Vagina (tissue), 2 donors: ENCODE measurements at regions not wholly inside any gene's neighbourhood (a gene's known extent, or its start where the extent isn't known, plus 50 kb on each side); places are given as distances from the start of the nearest gene placed in this dataset.

ENCODE experiments used
- DNase-seq, 2 donors: peaks; one replicate each; pipeline ENCODE4 v3.0.0-alpha.2; 2017; ENCODE audit errors: extremely low spot score in 2 of 2
- H3K27ac ChIP-seq: fragments of 200-600 bp; sonication (generic); one replicate; pipeline ENCODE4 v1.5.1; 2019
- H3K27me3 ChIP-seq: fragments of 200-600 bp; sonication (generic); one replicate; pipeline ENCODE4 v1.5.1; 2019
- H3K36me3 ChIP-seq, 2 donors: fragments of 200-600 bp; sonication (generic); one replicate each; pipeline ENCODE4 v1.5.1; 2017 to 2019
- H3K4me1 ChIP-seq: fragments of 200-600 bp; sonication (generic); one replicate; pipeline ENCODE4 v1.5.1; 2019
- H3K4me3 ChIP-seq, 2 donors: fragments of 200-600 bp; sonication (generic); 1 replicate in 1 of 2; 2 replicates in 1 of 2; pipeline ENCODE4 v1.5.1; 2016 to 2019
- H3K9me3 ChIP-seq: fragments of 200-600 bp; sonication (generic); one replicate; pipeline ENCODE4 v1.5.1; 2019
- CTCF ChIP-seq, 3 experiments: fragments of 450-650 bp in 2 of 3; fragments of 200-600 bp in 1 of 3; sonication (generic) in 1 of 3; IDR thresholded peaks; one replicate each; pipeline ENCODE4 v1.5.1; 2017 to 2019; ENCODE audit warnings: antibody characterized with exemption in 3 of 3, mild to moderate bottlenecking in 2 of 3, moderate library complexity in 2 of 3
- POLR2A ChIP-seq, 2 donors: fragments of 450-650 bp; IDR thresholded peaks; one replicate each; pipeline ENCODE4 v1.6.1; 2017; ENCODE audit warnings: antibody characterized with exemption in 2 of 2, mild to moderate bottlenecking in 2 of 2, moderate library complexity in 2 of 2
- POLR2AphosphoS5 ChIP-seq, 2 donors: sonication (generic); formaldehyde crosslinking; IDR thresholded peaks; one replicate each; pipeline ENCODE4 v1.9.0; 2017; ENCODE audit warnings: antibody characterized with exemption in 2 of 2, mild to moderate bottlenecking in 2 of 2, low read depth in 1 of 2; ENCODE audit not compliant: insufficient read depth in 1 of 2
- intact Hi-C: fragments of 100-400 bp; cut with DNase I; formaldehyde crosslinking; loops from one replicate; pipeline ENCODE4 v1.15.1; 2023

- Histone ChIP-seq H3K4me3 (no peak overlapping the region), H3K9me3 (no peaks in the 10 kb centered on the region), H3K4me1 (no peaks in the 10 kb centered on the region), H3K27ac (no peak overlapping the region), H3K36me3 (no peaks in the 10 kb centered on the region), H3K27me3 (no peaks in the 10 kb centered on the region)
- DNase-seq = no peak
- intact Hi-C loops = no loop called here
- TF ChIP-seq POLR2AphosphoS5 (IDR thresholded peaks at IDR 0.05; ENCODE audit: insufficient read depth in 1 of 2, low read depth in 1 of 2) (no peak), CTCF (IDR thresholded peaks at IDR 0.05) (no peak)
These were observed 1234.6 kb downstream of the SLC16A7 start for GRCh38 chr12:60830381-60830780.

GRCh38 chr12:60832290-60832689 lies 1236.5 kb downstream of the SLC16A7 start:
- Histone ChIP-seq H3K9me3 (no peaks in the 10 kb centered on the region), H3K27ac (no peak overlapping the region), H3K27me3 (no peaks in the 10 kb centered on the region), H3K4me1 (no peaks in the 10 kb centered on the region), H3K4me3 (no peak overlapping the region), H3K36me3 (no peaks in the 10 kb centered on the region)
- DNase-seq = no peak
- intact Hi-C loops = no loop called here
- TF ChIP-seq POLR2AphosphoS5 (IDR thresholded peaks at IDR 0.05; ENCODE audit: insufficient read depth in 1 of 2, low read depth in 1 of 2) (no peak), CTCF (IDR thresholded peaks at IDR 0.05) (no peak), POLR2A (IDR thresholded peaks at IDR 0.05) (no peak)

- Histone ChIP-seq H3K9me3 (no peaks in the 10 kb centered on the region), H3K4me1 (no peaks in the 10 kb centered on the region), H3K4me3 (no peak overlapping the region), H3K27me3 (no peaks in the 10 kb centered on the region), H3K27ac (no peak overlapping the region), H3K36me3 (no peaks in the 10 kb centered on the region)
- DNase-seq = no peak
- intact Hi-C loops = no loop called here
- no peak for TF ChIP-seq POLR2A (IDR thresholded peaks at IDR 0.05)
- TF ChIP-seq POLR2AphosphoS5 (IDR thresholded peaks at IDR 0.05; ENCODE audit: insufficient read depth in 1 of 2, low read depth in 1 of 2) = no peak
- no peak for TF ChIP-seq CTCF (IDR thresholded peaks at IDR 0.05)
These were observed 1238.5 kb downstream of the SLC16A7 start for GRCh38 chr12:60834372-60834771.

GRCh38 chr12:60834806-60835205 lies 1239.0 kb downstream of the SLC16A7 start:
- Histone ChIP-seq H3K4me1 (no peaks in the 10 kb centered on the region), H3K27me3 (no peaks in the 10 kb centered on the region), H3K36me3 (no peaks in the 10 kb centered on the region), H3K9me3 (no peaks in the 10 kb centered on the region), H3K4me3 (no peak overlapping the region), H3K27ac (no peak overlapping the region)
- intact Hi-C loops = no loop called here
- TF ChIP-seq CTCF (IDR thresholded peaks at IDR 0.05) = no peak
- no peak for TF ChIP-seq POLR2AphosphoS5 (IDR thresholded peaks at IDR 0.05; ENCODE audit: insufficient read depth in 1 of 2, low read depth in 1 of 2)
- no peak for TF ChIP-seq POLR2A (IDR thresholded peaks at IDR 0.05)
- DNase-seq = no peak

GRCh38 chr12:60836651-60837050 lies 1240.8 kb downstream of the SLC16A7 start:
- no peaks in the 10 kb centered on the region for H3K4me1 ChIP-seq
- no peaks in the 10 kb centered on the region for H3K9me3 ChIP-seq
- H3K36me3 ChIP-seq = no peaks in the 10 kb centered on the region
- no peaks in the 10 kb centered on the region for H3K27me3 ChIP-seq
- DNase-seq = no peak
- no peak overlapping the region for H3K4me3 ChIP-seq
- no peak overlapping the region for H3K27ac ChIP-seq
- intact Hi-C loops = no loop called here
- no peak for TF ChIP-seq POLR2A (IDR thresholded peaks at IDR 0.05)

- Histone ChIP-seq H3K36me3 (no peaks in the 10 kb centered on the region), H3K27ac (no peak overlapping the region), H3K4me1 (no peaks in the 10 kb centered on the region), H3K27me3 (no peaks in the 10 kb centered on the region), H3K9me3 (no peaks in the 10 kb centered on the region), H3K4me3 (no peak overlapping the region)
- DNase-seq = no peak
- TF ChIP-seq POLR2AphosphoS5 (IDR thresholded peaks at IDR 0.05; ENCODE audit: insufficient read depth in 1 of 2, low read depth in 1 of 2) = no peak
- no peak for TF ChIP-seq CTCF (IDR thresholded peaks at IDR 0.05)
- TF ChIP-seq POLR2A (IDR thresholded peaks at IDR 0.05) = no peak
- intact Hi-C loops = no loop called here
These were observed 1246.4 kb downstream of the SLC16A7 start for GRCh38 chr12:60842181-60842580.
